Tongue (tissue), 1 donor: ENCODE measurements at regions not wholly inside any gene's neighbourhood (a gene's known extent, or its start where the extent isn't known, plus 50 kb on each side); places are given as distances from the start of the nearest gene placed in this dataset.

Experiments used
- DNase-seq: peaks from one replicate; pipeline ENCODE4 v3.0.0-alpha.2; 2015

DNA sequence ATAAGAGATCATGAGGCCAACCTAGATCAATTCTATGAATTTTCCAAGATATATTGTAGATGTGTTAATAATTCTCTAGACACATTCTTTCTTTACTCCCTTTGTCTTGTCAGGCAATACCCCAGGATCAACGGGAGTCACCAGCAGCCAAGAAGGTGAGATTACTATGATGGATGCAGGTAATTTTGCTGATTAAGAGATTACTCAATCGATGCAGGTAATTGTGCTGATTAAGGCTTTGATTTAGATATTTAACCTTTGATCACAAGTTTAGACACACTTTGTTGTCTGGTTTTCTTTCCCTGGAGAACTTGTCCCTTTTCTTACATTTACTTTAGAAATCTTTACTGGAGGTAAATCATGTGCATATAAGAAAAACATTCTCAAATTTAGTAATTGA lies 134.3 kb upstream of the CNTN1 start:
- DNase-seq: no peak

DNA sequence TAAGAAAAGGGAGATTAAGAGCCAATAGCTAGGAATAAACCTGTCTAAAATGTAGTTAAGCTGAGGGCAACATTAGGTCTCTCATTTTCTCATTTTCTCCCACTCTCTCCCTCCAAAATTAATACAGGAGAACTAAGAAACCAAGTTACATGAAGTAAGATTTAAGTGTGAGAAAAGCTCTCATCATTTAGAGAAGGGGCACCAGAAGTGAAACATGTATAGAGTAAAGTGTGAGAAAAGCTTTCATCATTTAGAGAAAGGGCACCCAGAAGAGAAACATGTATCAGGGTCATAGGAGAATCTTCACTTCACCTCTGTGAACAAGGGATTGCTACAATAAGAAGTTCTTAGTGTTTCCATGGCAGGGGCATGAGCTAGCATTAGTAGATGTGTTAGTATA lies 132.4 kb upstream of the CNTN1 start:
- no peak for DNase-seq

DNA sequence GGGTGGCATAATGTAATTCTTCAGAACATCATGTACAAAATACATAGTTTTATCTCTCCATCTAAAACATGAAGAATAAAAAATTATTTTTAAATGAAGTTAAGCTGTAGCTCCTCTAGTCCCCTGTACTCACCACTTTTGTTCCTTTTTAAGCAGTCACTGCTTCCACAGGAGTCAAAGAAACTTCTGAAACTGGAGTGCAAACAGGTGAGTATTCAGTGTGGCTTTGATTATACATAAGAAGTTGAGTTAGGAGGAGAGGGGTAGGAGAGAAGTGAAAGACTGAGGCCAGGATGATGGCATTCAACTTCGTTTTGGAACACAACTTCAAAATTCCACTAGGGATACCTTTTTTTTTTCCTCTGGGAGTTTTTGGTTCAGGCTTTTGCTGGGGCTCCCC lies 131.4 kb upstream of the CNTN1 start:
- DNase-seq: no peak

DNA sequence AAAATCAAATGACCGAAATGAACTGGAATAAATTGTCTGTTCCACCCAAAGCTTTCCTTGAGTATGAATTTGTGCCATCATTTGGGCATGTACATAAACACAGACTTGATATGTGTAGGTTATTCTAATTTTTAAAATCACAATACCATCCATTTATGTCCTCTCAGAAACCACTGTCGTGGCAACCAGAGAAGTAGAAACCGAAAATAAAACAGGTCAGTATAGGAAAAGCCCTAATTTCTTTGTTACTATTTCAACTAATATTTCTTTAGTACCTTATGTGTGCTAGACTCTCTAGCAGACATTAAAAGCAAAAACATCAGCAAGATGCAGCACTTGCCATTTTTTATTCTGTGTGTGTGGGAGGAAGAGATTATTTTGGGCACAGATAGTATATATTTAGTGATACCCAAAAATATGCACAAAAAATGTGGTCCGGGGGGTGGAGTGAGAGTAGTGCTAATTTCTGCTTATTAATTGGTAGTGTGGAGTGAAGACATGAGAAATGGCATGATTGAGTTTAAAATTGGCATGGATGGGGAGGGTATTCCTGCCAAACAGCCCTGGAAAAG lies 130.8 kb upstream of the CNTN1 start:
- DNase-seq: no peak

DNA sequence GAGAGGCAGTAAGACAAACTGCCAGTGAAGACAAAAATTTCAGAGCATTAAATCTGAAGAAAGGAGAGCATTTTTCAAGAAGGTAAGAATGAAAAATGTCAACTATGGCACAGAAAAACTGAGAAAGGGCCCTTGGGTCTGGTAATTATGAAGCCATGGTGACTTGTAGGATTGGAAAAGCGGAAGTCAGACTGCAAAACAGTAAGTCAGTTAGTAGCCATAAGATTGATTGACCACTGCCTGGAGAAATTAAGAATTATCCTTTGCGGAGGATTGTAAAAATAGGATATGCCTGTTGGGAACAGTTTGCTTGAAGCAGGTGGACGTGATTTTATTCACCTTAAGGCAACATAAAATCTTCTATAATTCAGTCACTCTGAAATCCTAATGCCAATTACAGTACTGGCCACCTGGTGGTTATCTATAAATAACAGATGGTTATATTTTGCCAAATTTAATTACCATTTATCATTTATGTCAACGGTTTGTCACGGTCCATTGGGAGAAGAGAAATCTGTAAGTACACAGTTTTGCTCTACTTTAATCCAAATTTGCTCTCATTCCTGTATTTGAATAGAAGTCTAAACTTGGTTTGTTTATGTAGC lies 127.1 kb upstream of the CNTN1 start:
- DNase-seq: no peak

DNA sequence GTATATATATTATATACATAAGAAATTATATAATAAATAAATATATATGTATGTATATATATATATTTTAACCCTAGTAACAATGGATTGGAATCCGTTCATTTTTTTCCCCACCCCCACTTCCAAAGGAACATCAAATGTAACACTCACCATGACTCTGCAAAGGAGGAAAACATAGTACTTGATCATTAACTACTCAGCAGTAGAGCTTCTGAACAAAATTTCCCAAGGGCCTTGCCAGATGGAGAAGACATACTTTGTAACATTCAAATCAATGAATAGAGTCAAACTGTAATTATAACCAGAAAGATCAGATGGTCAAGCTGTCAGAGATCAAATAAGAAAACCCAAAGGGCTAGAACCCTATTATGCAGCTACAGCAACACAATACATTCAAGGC lies 126.0 kb upstream of the CNTN1 start:
- no peak for DNase-seq

DNA sequence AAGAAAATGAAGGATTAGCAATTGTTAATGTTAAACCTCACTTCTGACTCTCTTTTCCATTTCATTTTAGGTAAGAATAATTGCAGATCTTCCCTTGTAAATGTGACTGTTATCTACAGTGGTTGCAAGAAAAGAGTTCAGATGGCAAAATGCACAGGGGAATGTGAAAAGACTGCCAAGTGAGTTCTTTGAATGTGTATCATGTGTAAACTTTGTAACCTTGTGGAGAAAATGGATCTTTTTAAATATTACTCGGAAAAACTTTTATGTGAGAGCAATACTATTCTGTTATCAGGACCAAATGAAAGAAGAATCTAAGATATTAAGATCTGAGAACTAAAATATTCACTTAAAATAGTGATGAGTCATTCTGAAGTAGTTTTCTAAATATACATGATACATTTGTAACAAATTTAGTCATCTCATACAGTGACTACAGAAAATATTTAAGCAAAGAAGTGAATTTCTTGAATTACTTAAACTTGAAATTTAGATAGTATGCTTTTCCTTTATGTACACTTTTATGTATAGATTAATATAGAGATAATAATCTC lies 122.5 kb upstream of the CNTN1 start:
- no peak for DNase-seq

DNA sequence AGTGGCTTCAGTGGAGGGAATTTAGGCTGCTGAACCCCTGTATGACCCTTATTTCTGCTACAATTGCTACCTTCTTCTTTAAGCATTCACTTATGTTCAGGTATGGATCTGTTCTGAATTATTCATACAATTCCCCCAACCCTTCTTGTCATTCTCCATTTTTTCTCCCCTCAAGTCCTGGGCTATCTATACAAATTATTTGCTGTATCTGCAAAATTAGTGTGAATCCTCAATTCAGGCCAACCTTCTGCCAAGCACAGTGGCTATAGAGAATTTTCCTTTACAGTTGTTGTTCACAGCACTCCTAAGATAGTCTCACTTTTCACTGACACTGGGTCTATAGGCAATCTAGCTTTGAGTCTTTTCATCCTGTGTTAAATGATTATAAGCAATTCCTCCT lies 119.2 kb upstream of the CNTN1 start:
- DNase-seq: no peak

DNA sequence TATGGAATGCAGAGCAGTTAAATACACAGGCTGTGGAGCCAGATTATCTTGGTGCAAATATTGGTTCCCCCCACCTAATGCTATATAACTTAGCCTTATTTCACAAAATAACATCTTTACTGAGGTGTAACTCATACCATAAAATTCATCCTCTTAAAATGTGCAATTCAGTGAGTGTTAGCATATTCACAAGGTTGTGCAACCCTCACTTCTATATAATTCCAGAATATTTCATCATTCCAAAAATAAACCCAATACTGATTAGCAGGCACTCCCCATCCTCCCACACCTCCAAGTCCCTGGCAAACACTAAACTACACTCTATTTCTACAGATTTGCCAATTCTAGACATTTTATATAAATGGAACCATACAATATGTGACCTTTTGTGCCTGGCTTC lies 116.3 kb upstream of the CNTN1 start:
- DNase-seq: no peak

DNA sequence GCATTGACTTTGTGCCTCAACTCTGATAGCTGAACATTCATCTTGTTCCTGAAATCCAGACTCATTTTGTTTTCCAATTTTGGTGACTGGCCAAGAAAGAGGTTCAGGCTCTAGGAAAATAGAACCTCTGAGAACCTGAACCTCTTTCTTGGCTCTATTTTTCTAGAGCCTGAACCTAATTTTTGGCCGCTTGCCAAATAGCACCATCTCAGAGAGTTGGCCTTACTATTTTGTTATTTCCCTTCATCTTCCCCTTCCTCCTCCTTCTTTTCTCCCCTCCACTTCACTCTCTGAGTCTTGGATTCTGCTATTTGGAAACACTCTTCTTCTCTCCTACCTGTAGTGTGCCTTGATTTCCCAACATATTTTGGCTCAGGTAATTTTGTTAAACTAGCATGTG lies 114.4 kb upstream of the CNTN1 start:
- DNase-seq: no peak

DNA sequence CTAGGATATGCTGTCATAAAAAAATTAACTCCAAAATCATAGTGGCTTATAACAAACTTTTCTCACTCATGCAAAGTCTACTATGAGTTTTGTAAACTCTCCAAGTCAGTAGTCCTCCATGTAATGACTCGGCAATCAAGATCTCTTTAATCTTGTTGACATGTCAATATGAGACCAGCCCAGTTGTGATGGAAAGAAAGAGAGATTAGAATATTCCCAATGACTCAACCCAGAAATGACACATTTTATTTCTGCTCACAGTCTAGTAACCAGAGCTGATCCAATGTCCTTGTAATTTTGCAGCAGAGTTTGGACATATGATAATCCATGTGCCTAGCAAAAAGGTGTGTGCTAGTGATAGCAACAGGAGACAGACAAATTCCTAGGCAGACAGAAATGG lies 112.6 kb upstream of the CNTN1 start:
- DNase-seq: no peak

DNA sequence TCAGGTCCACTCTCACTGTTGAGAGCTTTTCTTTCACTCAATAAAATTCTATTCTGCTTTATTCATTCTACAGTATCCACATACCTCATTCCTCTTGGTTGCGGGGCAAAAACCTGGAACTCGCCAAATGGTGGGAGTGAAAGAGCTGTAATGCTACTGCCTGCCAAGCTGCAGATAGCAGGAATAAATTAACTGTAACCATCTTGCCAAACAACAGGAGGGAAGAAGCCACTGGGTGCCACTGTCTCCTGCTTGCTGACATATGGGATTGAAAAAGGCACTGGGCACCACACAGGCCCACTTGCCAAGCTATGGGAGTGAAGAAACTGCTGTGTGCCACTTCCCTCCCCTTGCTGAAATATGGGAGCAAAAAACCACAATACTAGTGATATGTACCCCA lies 111.9 kb upstream of the CNTN1 start:
- DNase-seq: no peak

DNA sequence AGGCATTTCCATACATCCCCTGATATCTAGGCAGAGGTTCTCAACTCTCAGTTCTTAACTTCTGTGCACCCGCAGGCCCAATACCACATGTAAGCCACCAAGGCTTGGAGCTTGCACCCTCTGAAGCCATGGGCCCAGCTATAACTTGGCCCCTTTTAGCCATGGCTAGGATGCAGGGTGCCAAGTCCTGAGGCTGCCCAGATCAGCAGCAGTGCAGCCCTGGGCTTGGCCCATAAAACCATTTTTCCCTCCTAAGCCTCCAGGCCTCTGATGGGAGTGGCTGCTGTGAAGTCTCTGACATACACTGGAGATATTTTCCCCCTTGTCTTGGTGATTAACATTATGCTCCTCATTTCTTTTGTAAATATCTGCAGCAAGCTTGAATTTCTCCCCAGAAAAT lies 110.3 kb upstream of the CNTN1 start:
- no peak for DNase-seq

DNA sequence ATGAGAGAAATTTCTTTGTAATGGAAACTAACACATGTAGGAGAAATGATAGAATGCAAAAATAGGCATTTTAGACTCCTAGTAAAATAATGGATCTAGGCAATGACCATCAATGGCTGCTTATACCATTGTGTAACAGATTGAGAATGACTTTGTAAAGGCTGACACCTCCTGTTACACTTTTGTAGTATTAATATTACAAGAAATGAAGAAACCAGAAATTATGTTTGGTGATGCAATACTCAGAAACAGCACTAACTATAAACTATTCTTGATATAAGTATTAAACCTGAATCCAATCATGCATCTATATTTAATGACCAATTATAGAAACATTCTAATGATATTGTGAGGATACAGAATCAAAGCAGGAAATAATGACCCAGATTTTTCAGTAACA lies 108.5 kb upstream of the CNTN1 start:
- no peak for DNase-seq

DNA sequence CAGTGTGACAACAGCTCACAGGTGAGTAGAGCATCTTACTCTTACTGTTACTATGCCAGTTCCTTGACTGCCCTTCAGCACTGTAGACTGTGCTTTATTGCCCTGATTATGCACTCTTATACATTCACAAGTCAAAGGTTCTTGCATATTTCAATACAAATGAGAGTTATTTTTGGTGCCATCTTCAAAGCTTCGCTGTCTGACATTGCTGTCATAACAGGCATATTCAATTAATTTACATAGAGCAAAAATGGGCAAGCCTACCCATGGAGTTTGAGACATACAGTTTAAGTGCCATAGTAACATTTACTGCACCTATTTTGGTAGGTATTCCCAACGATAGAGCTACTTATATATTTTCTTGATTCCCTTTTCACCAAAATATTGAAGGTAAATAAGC lies 107.5 kb upstream of the CNTN1 start:
- no peak for DNase-seq

DNA sequence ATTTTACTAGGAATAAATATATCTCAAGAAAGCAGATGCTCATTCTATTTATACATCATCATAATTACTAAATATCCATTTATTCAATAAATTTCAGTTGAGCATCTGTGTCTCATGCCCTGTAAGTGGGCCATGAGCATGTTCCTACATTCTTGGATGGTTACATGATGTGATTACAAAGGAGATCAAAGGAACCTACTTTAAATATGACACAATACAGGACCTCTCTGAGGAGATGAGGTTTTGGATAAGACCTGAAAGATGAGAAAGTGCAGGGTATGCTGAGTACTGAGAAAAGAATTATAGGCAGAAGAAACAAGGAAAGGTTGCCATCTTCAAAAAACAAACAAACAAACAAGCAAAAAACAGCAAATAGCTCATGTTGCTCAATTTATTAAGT lies 105.4 kb upstream of the CNTN1 start:
- DNase-seq: no peak

DNA sequence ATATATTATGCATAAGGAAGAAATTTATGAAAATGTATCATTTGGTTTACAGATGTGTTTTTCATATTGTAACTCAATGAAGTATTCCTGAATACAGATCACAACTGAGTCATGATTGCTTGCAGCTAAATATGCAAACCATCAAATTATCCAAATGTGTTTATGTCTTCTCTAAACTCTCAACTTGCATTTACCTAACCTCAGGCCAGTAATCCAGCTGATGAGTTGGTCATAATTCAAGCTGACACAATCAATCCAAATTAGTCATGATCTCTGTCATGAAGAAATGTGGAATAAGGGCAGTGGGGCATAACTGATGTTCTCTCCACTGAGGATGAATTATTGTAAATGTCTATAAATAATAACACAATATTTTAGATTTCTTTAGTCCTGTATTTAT lies 104.8 kb upstream of the CNTN1 start:
- no peak for DNase-seq

DNA sequence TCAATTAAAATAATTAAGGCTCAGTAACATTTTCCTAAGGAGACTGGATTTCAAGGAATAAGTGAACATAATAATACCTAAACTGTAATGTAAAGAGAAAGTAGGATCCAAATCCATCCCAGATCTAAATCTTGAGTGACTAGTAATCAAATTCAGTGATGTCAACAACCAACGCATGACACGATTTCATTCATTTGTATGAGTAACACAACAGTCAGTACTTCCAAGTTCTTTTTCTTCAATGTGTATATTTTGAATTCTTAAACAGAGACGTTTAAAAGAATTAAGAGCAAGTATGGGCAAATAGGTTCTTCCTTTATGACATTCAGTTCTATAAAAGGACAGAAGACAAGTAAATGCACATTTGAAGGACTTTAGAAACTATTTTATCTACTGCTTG lies 104.3 kb upstream of the CNTN1 start:
- no peak for DNase-seq

DNA sequence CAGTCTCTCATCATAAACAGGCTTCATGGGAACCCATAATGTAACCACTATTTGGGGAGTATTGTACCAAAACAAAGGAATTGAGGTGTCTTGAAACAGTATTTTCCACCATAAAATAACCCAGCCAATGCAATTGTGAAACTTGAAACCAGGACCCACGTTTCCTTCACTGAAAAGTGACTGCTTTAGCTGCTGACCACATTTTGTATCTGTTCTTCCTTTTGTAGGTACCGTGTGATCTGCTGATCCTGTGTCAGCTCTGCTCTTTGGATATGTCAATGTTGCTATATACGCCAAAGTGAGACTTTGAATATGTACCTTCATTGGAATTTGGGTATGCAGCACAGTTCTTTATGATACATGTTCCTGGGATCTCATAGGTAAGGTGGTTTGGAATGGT lies 95.1 kb upstream of the CNTN1 start:
- DNase-seq: no peak

DNA sequence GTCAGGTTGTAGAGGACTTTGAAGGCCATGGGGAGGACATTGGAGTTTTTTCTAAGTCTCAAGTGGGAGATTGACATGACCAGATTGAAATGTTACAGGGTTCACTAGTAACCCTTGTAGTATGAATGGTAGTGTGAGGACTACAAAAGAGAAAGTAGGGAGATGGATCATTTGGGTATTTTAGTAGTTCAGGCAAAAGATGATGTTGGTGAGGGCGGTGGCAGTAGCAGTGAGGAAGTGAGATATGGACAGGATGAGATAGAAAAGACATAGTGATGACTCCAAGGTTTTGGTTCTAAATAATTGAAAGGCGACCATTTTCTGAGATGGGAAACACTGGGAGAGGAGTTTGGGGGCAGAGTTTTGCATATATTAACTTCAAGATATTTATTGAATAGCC lies 94.2 kb upstream of the CNTN1 start:
- no peak for DNase-seq

DNA sequence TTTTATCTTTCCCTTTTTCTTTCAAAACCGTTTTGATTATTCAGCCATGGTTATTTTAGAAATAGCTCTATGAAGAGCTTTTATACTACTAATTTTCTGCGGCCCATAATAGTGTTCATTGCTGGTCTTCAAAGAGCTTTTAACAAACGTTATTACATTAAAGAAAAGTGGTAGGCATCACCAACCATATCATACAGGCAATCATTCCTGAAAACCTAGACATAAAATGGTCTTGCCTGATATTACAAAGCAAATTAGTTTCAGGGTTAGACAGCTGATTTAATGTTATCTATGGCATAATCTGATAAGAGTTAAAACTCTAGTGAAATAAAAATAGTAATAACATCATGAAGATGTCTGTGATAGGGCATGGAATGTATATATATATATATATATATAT lies 89.7 kb upstream of the CNTN1 start:
- DNase-seq: no peak

DNA sequence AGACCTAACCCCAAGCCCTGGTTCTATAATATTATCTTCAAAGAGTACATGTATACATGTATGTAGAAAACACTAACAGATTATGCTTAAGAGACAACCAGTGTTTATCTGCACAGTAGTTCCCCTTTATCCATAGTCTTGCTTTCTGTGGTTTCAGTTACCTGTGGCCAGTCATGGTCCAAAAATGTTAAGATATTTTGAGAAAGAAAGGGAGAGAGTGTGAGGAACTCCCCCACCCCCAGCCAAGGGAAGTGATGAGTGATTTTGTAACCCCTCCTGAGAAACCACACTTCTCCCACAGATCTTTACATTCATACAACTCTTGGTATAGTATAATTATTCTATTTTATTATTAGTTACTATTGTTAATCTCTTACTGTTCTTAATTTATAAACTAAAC lies 77.3 kb upstream of the CNTN1 start:
- DNase-seq: no peak

DNA sequence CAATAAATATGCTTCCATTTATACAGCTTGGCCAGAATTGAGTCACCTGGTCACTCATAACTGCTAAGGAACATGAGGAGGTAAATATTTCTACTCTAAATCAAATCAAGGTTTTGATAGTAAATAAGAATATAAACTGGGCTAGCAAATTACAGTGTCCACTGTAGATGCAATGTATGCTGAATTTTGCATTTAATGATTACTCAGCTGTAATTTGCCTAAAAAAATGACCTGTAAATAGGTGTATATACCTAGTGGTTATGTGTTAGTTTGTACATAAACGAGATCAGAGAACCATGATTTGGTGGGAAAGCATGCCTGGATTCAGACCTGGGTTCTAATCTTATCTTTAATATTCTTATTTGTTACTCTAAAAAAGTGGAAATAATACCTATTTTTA lies 76.6 kb upstream of the CNTN1 start:
- no peak for DNase-seq

DNA sequence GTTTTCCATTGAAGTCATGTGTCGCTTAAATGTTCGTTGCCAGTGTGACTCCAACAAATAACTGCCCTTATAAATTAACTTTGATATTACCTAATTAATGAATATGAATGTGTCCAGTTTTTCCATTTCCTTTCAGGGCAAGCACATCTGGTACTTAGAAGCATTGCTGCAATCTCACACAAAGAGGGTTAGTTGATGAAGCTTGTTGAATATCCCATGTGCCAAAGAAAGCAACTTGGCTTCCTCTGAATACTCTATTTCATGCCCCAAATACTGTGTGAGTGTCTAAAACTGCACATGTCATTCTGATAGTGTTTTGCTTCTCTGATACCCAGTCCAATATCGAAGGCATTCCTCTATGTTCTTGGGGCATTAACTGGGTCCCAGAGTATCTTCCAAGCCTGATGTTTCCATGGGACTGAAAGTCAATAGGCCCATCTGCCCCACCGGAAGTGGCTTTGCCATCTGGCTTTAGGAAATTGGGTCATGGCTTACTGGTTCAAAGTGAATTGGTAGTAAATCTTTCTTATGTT lies 75.8 kb upstream of the CNTN1 start:
- no peak for DNase-seq

DNA sequence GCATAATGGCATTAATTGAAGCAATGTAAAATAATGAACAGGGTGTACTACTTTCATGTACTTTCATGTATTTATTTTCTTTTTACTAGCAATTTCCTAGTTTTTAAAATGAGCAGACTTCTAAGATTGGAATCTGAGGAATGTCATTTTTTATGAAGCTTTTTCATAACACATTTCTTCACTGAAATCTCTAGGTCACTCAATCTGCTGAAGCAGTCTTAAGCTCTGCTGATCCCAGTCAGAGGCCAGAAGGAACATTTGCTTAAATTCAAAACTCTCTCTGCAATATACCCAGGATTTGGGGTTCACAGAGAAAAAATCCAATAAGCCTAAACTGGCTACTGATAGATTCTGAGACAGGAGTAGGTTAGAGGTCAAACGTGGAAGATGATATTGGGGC lies 73.6 kb upstream of the CNTN1 start:
- DNase-seq: no peak
